ENCODE measurements at regions not wholly inside any gene's neighbourhood (a gene's known extent, or its start where the extent isn't known, plus 50 kb on each side); places are given as distances from the start of the nearest gene placed in this dataset.

GRCh38 chr1:82858031-82858430 is 1057.3 kb downstream of the ADGRL2 start:
- DNase-seq (no peak), ATAC-seq (no peak)
- Histone ChIP-seq H3K4me1 (no peaks in the 10 kb centered on the region), H3K36me3 (no peaks in the 10 kb centered on the region), H3K4me3 (no peak overlapping the region), H3K27ac (no peak overlapping the region), H3K9me3 (no peaks in the 10 kb centered on the region), H3K27me3 (no peaks in the 10 kb centered on the region)
- intact Hi-C loops (cut with DNase I) = no loop called here
- TF ChIP-seq CTCF (IDR thresholded peaks at IDR 0.05) (no peak), POLR2A (IDR thresholded peaks at IDR 0.05) (no peak)
- 33% methylated on average over 4 of the region's 4 CpGs for WGBS (ENCODE audit: insufficient coverage, low coverage, low lambda C conversion rate, missing lambda C conversion rate)

DNA sequence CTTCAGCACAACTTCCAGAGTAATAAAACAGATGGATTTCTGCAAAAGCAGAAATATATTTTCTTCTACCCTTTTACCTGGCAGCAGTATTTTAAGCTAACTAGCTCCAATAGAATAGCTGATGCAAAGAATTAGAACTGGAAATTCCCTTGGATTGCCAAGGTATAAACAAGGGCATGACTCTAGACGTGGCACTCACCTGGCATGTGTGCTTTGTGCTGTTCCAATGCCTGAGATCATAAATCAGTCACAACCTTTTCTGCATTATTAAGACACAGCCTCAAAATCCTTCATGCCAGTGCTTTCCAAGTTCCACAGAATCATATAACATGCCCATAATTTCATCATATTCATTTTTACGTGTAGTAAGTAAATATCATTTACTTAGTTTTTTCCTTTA is 1048.7 kb downstream of the ADGRL2 start:
- intact Hi-C loops (cut with DNase I) = no loop called here
- H3K27ac ChIP-seq = no peak overlapping the region

GRCh38 chr1:82848043-82848442 is 1047.3 kb downstream of the ADGRL2 start:
- ATAC-seq (no peak), DNase-seq (no peak)
- Histone ChIP-seq H3K4me3 (no peak overlapping the region), H3K36me3 (no peaks in the 10 kb centered on the region), H3K27ac (no peak overlapping the region), H3K27me3 (no peaks in the 10 kb centered on the region), H3K4me1 (no peaks in the 10 kb centered on the region), H3K9me3 (no peaks in the 10 kb centered on the region)
- WGBS (ENCODE audit: insufficient coverage, low coverage, low lambda C conversion rate, missing lambda C conversion rate) = 25% methylated on average over 1 of the region's 1 CpG
- no peak for TF ChIP-seq CTCF (IDR thresholded peaks at IDR 0.05)
- TF ChIP-seq POLR2A (IDR thresholded peaks at IDR 0.05) = no peak
- intact Hi-C loops (cut with DNase I) = no loop called here

More for the DNA sequence above, 1048.7 kb downstream of the ADGRL2 start:
- TF ChIP-seq CTCF (IDR thresholded peaks at IDR 0.05) (no peak), POLR2A (IDR thresholded peaks at IDR 0.05) (no peak)
- no peaks in the 10 kb centered on the region for H3K36me3 ChIP-seq
- no peak for ATAC-seq
- no peak for DNase-seq
- no peak overlapping the region for H3K4me3 ChIP-seq
- H3K9me3 ChIP-seq = no peaks in the 10 kb centered on the region
- 54% methylated on average over 2 of the region's 2 CpGs for whole genome bisulfite sequencing (ENCODE audit: insufficient coverage, low coverage, low lambda C conversion rate, missing lambda C conversion rate)
- H3K27me3 ChIP-seq = no peaks in the 10 kb centered on the region
- no peaks in the 10 kb centered on the region for H3K4me1 ChIP-seq

DNA sequence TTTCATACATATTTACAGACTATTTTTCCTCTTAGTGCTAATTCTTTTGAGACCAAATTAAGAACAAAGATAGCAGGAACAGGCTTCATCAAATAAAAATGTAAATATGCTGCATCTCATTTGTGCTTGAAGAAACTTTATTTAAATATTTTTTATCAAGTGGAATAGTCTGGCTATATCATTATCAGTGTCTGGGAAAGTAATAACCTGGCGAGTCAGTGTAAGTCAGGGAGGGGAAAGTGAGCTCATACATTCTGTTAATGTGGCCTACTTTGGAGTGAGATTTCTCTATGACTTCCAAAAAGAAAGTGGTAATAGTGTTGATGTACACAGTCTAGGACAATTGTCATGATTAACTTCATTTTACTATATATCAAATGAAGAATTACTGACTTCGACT is 1045.1 kb downstream of the ADGRL2 start:
- TF ChIP-seq CTCF (IDR thresholded peaks at IDR 0.05) = no peak
- no peak for TF ChIP-seq POLR2A (IDR thresholded peaks at IDR 0.05)
- 54% methylated on average over 2 of the region's 2 CpGs for WGBS (ENCODE audit: insufficient coverage, low coverage, low lambda C conversion rate, missing lambda C conversion rate)
- no peaks in the 10 kb centered on the region for H3K4me1 ChIP-seq
- no peak overlapping the region for H3K4me3 ChIP-seq
- no peaks in the 10 kb centered on the region for H3K9me3 ChIP-seq
- H3K36me3 ChIP-seq = no peaks in the 10 kb centered on the region
- intact Hi-C loops (cut with DNase I) = no loop called here
- no peak for DNase-seq
- no peak overlapping the region for H3K27ac ChIP-seq
- no peak for ATAC-seq
- H3K27me3 ChIP-seq = no peaks in the 10 kb centered on the region

All from right lobe of liver (tissue), 6 donors.